ENCODE measurements at regions not wholly inside any gene's neighbourhood (a gene's known extent, or its start where the extent isn't known, plus 50 kb on each side); places are given as distances from the start of the nearest gene placed in this dataset.

GRCh38 chr5:98470747-98471146, 302.7 kb upstream of the RGMB start:
- DNase-seq = no peak

DNA sequence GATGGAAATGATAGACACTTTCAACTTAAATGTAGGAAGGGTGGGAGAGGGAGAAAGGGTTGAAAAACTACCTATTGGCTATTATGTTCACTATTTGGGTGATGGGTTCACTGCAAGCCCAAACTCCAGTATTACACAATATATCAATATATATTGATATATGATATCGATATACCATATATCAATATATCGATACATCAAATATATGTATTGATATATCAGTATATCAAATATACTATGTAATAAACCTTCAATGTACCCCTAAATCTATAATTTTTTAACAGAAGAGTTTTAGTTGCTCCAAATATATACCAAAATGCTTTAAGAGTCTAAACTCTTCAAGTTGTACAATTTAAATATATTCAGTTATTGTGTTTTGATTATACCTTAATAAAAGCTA, 302.0 kb upstream of the RGMB start:
- DNase-seq = no peak

DNA sequence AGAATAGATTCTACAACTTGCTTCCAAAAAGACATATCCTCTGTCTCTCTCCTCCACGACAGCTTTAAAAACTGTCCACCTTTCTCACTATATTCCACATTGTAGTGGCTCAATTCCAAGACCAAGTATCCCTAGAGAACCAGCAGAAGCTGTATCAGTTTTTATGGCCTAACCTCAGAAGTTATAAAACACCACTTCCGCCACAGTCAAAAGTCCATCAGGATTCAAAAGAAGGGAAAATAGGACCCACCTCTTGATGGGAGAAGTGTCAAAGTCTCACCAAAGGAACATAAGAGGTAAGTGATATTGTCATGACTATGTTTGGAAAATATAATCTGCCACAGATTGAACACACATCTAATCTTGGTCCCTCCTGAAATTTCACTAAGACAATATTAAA, 299.2 kb upstream of the RGMB start:
- DNase-seq = no peak

DNA sequence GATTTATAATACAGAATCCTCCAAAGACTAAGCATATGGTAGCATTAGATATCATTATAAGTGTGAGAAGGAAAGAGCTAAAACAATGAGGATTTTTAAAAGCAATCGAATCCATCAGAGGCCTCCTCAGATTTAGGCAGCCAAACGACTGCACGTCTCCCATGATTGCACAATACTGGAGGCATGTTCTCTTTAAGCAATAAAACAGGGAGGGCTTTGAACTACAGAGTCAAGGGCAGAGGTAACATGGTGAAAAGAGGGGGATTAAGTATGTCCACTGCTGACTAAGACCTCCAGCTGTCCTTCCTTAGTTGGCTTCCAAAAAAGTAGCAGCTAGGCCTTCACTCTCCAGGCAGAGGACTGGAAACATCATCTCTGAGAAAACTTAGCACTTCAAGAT, 298.7 kb upstream of the RGMB start:
- no peak for DNase-seq

- no peak for DNase-seq
Measured at GRCh38 chr5:98482321-98483300, 290.9 kb upstream of the RGMB start.

- DNase-seq = no peak
Measured at GRCh38 chr5:98483301-98483685, 290.2 kb upstream of the RGMB start.

GRCh38 chr5:98489021-98489420, 284.4 kb upstream of the RGMB start:
- no peak for DNase-seq

GRCh38 chr5:98490348-98490747, 283.1 kb upstream of the RGMB start:
- DNase-seq = no peak

DNA sequence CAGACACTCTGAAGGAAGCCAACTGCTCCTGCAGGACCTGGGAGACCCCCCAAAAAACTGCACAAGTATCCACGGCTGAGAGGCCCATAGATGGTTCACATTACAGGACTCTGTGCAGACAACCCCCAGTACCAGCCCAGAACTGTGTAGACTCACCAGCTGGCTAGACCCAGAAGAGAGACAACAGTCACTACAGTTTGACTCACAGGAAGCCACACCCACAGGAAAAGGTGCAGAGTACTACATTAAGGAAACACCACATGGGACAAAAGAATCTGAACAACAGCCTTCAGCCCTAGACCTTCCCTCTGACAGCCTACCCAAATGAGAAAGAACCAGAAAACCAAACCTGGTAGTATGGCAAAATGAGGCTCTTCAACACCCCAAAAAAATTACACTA, 281.2 kb upstream of the RGMB start:
- no peak for DNase-seq

GRCh38 chr5:98497418-98497817, 276.0 kb upstream of the RGMB start:
- DNase-seq = no peak

- no peak for DNase-seq
Measured at GRCh38 chr5:98498028-98498427, 275.4 kb upstream of the RGMB start.

- DNase-seq = no peak
Measured at GRCh38 chr5:98499892-98500291, 273.6 kb upstream of the RGMB start.

GRCh38 chr5:98500811-98501210, 272.7 kb upstream of the RGMB start:
- no peak for DNase-seq

DNA sequence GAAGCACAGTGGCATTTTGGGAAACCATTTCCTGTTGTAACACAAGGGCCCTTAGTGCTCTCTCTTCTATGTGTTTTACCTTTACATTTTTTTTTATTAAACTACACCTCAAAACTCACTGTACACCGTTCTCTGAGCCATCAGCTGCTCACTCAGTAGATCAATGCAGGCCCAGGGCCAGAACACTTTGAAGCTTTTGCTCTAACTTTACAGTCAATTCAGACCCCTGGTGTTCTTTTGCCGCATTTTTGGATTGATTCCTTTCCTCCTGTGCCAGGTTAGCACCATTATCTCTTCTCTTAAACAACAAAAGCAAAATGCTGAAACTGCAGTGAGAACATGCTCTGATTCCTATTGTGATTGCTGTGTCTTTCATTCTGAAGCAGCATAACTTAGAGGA, 269.8 kb upstream of the RGMB start:
- DNase-seq = no peak

DNA sequence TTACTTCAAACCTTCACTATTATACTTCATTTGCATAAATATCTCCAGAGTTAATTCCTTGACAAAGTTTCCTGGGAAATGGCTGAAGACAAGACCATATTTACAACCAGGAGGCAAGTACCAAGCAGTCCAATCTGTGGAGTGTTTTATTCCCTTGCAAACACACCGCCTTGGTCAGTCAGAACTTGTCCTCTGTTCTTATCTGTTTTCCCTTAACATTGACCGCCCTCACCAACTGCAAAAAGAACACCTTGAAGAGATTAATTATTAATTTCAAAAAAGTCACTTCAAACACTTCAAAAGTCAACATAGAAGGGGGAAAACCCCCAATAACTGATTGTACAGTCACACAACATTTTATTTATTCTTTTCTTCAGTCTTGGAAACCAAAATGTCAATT, 269.0 kb upstream of the RGMB start:
- DNase-seq = no peak

DNA sequence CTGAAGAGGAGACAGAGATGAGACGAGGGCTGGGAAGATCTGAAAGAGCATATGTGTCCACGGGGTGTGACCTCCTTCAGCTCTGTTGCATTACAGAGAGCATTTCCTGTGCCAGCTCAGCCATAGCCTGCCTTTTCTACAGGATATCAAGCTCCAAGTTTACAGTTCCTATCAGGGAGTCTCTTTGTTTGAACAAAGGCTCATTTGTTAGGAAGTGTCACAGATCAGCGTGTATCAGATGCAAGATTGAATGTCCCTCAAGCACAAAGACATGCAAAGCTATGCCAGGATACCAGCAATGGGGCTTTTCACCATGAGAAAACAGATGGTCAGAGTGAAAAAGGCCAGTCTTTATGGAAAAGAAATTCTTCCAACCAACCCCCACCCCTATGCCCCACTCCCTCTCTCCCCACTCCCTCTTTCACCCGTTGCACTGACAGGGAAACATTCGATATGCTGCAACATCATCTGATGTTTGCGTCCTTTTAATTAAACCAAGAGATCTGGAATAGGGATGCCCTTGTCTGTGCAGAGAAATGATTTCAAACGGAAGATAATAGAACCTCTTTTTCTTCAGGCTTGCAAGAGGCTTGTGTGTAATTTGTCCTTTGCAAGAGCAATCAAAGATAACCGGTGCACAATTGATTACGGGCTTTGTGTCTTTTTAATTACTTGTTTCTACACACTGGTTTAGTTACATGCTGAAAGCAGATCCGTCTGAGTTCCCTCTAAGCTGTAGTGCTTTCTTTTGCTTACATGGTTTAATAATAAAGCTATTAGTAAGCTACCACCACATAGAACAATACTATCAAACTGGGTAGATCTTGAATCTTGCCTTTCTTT, 263.1 kb upstream of the RGMB start:
- no peak for DNase-seq

GRCh38 chr5:98513380-98513779, 260.1 kb upstream of the RGMB start:
- no peak for DNase-seq

- DNase-seq = no peak
Measured at GRCh38 chr5:98514215-98514614, 259.2 kb upstream of the RGMB start.

- no peak for DNase-seq
Measured at GRCh38 chr5:98516701-98517100, 256.8 kb upstream of the RGMB start.

- no peak for DNase-seq
Measured at GRCh38 chr5:98517560-98518366, 255.7 kb upstream of the RGMB start.

GRCh38 chr5:98518754-98519153, 254.7 kb upstream of the RGMB start:
- DNase-seq = no peak

DNA sequence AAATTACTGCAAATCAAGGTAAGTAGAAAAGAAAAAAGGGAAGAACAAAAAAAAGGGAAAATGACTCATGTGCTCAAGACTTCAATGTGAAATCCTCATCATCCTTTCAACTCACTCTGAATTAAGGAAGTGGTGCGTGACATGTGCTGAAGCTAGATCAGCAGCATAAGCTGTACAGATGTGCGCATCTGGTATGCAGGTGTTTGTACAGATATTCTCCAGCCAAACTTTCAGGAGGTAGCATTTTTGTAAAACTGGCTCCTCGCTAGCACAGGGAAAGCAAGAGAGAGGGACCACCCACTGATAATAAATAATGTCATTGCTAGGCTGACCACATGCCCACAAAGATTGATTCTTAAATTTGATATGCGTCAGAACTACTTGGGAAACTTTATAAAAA, 253.9 kb upstream of the RGMB start:
- DNase-seq = no peak

DNA sequence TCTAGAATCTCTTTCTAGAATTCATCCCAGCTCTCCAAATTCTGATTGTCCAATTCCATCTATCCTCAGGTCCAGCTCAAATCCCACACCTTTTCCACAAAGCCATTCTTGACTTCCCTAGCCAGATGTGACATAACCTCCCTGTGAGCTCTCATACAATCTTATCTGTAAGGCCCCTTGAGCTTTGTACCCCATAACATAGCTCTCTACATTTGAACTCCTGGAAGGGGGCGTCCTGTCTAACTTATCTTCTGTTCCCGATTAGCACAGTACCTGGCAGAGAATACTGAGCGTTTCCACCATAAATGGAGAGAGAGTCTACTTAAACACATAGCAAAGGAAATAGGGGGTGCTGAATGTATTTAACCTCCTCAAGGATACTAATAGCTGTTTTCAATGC, 251.6 kb upstream of the RGMB start:
- DNase-seq = no peak

Measured in stimulated activated CD4-positive, alpha-beta T cell treated with anti-CD3 and anti-CD28 coated beads, Interleukin-2, amount 100 ng/mL, for 48 hours (primary cell).